HUES64 (cell line): ENCODE measurements at regions not wholly inside any gene's neighbourhood (a gene's known extent, or its start where the extent isn't known, plus 50 kb on each side); places are given as distances from the start of the nearest gene placed in this dataset.

ENCODE experiments used
- H3K27ac ChIP-seq: 2 replicates; pipeline ENCODE4 v1.7.0; 2013; ENCODE audit warnings: low read depth, low read length, inconsistent platforms
- H3K27me3 ChIP-seq: 2 replicates; pipeline ENCODE4 v1.6.1; 2013; ENCODE audit warnings: mild to moderate bottlenecking, low read length; ENCODE audit not compliant: insufficient read depth
- H3K36me3 ChIP-seq: 2 replicates; pipeline ENCODE4 v1.6.1; 2013; ENCODE audit warnings: mild to moderate bottlenecking, low read length; ENCODE audit not compliant: insufficient read depth
- H3K4me1 ChIP-seq: 2 replicates; pipeline ENCODE4 v1.6.1; 2013; ENCODE audit warnings: mild to moderate bottlenecking, low read length, moderate library complexity; ENCODE audit not compliant: insufficient read depth
- H3K4me3 ChIP-seq: 2 replicates; pipeline ENCODE4 v1.5.1; 2013; ENCODE audit warnings: mild to moderate bottlenecking, low read length, moderate library complexity
- H3K9ac ChIP-seq: 2 replicates; pipeline ENCODE4 v1.6.1; 2013; ENCODE audit warnings: mild to moderate bottlenecking, low read depth, low read length
- H3K9me3 ChIP-seq: 2 replicates; pipeline ENCODE4 v1.6.1; 2013; ENCODE audit warnings: low read depth, low read length; ENCODE audit not compliant: insufficient read depth
- WGBS: fragments of 150-250, 120-280 bp; methylation state at CpG from one replicate; pipeline ENCODE4 v1.1.7; 2013; ENCODE audit warnings: missing lambda C conversion rate; 5-methylcytosine and 5-hydroxymethylcytosine counted together

DNA sequence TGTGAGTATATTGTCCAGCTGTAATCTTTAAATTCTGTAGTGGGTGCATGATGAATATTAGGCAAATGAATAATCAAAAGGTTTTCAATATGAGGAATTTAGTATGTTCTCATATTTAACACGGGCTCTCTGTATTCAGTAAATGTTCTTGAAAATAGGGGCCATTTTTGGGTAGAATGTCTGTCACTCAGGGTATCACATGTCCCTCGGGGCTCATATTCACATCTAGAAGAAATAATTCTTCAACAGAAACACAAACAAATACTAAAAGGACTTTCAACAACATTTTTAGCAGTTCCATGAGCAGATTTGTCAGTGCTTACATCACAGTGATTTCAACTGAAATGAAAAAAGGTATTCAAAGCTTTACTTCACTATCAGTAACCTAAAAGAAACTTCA is 1388.4 kb upstream of the MIR17HG start:
- Histone ChIP-seq H3K36me3 (no peaks in the 10 kb centered on the region), H3K9me3 (no peaks in the 10 kb centered on the region), H3K27me3 (no peaks in the 10 kb centered on the region), H3K9ac (no peak overlapping the region), H3K4me3 (no peak overlapping the region), H3K4me1 (no peaks in the 10 kb centered on the region), H3K27ac (no peak overlapping the region)
- WGBS: 94% methylated on average over 2 of the region's 2 CpGs

DNA sequence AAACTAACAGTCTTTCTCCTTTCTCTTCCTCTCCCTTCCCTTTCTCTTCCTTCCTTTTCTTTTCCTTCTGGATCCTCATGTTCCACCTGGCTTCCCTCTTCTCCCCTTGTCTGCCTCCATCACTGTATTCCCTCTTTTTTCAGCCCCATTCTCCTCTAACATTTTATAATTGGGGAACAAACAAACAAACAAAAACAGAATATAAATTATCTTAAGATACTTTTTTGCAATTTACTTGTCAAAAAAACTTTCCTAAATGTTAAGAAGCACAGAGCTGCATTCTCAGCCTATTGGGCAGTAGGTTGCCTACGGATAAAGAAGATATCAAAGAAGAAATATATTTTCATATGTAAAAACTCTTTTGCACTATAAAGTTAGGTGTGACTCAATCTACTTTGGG is 1382.2 kb upstream of the MIR17HG start:
- 100% methylated on average over 1 of the region's 1 CpG for WGBS
- no peaks in the 10 kb centered on the region for H3K36me3 ChIP-seq

DNA sequence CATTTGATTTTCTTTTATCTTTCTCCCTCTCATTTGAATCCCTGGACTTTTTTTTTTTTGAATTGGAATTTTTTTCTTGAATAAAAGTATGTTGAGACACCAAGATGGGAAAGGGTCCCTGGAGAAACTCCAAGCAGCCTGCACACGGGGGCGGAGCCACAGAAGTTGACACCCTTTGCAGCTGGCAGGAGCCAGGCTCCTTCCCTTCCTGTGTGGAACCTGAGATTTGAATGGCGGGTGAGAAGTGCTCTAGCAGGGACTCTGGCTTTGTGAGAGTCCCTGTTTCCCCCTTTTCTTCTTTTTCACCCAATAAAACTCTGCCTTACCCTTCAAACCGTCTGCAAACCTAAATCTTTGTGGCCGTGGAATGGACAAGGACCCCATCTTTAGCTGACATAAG is 1381.0 kb upstream of the MIR17HG start:
- 95% methylated on average over 5 of the region's 5 CpGs for WGBS
- Histone ChIP-seq H3K27ac (no peak overlapping the region), H3K4me1 (no peaks in the 10 kb centered on the region), H3K9me3 (no peaks in the 10 kb centered on the region), H3K4me3 (no peak overlapping the region), H3K9ac (no peak overlapping the region), H3K36me3 (no peaks in the 10 kb centered on the region), H3K27me3 (no peaks in the 10 kb centered on the region; the same call in 1 of the 2 replicates)

More for the DNA sequence above, 1382.2 kb upstream of the MIR17HG start:
- Histone ChIP-seq H3K4me1 (no peaks in the 10 kb centered on the region), H3K4me3 (no peak overlapping the region), H3K27ac (no peak overlapping the region), H3K9ac (no peak overlapping the region), H3K9me3 (no peaks in the 10 kb centered on the region), H3K27me3 (no peaks in the 10 kb centered on the region; the same call in 1 of the 2 replicates)

DNA sequence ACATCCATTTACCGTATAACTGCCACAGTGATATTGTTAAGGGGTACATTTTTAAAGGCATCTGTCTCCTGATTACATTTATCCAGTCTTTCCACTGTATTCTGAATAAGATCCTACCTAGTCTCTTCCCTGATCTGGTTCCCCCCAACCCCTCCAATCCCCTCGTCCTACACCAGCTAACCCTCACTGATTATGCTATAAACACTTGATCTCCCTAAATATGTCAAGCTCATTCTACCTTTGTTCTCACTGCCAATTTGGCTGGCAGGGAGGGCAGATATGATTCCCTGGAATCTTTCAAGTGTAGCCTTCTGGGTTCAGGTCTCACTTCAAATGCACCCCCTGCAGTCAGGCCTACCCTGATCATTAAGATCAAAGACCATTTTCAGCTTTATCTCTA is 1379.8 kb upstream of the MIR17HG start:
- no peaks in the 10 kb centered on the region for H3K4me1 ChIP-seq
- no peak overlapping the region for H3K27ac ChIP-seq
- H3K9me3 ChIP-seq: no peaks in the 10 kb centered on the region
- H3K9ac ChIP-seq: no peak overlapping the region
- no peak overlapping the region for H3K4me3 ChIP-seq
- 85% methylated on average over 1 of the region's 2 CpGs for WGBS
- no peaks in the 10 kb centered on the region; the same call in 1 of the 2 replicates for H3K27me3 ChIP-seq
- H3K36me3 ChIP-seq: no peaks in the 10 kb centered on the region

DNA sequence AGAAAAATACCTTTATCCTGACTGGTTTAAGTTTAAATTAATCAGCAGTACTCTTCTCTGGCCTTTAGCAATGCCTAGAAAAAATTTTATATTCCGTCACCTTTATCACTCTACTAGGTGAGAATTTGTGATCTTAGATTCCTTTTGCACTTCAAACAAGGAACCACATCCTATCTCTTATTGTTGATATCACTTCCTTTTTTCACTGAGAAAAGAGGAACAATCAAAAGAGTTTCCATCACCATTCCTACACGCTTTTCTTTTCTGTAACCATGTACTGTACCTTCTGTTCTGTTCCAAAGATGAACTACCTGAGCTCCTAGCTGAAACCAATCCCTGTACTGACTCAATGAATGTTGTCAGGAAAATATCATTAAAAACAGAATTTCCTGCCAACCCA is 1379.0 kb upstream of the MIR17HG start:
- Histone ChIP-seq H3K9me3 (no peaks in the 10 kb centered on the region), H3K4me3 (no peak overlapping the region), H3K27ac (no peak overlapping the region), H3K36me3 (no peaks in the 10 kb centered on the region), H3K4me1 (no peaks in the 10 kb centered on the region), H3K27me3 (no peaks in the 10 kb centered on the region; the same call in 1 of the 2 replicates), H3K9ac (no peak overlapping the region)
- WGBS: 50% methylated on average over 2 of the region's 2 CpGs

DNA sequence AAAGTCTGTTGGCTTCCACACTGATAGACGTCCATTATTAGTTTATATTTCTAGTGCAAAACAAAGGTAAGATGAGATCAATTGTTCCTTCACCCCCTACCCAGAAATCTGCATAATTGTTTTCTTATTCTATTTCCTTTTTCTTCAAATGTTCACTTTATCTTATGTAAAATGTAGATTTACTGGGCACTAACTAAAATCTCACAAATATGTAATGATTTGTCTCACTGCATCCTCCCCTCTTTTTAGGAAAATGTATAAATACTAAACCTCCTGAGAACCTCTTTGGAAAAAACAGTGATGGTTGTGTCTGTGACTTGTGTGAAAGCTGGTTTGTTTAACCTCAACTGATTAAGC is 1377.2 kb upstream of the MIR17HG start:
- H3K27ac ChIP-seq: no peak overlapping the region
- no peaks in the 10 kb centered on the region for H3K4me1 ChIP-seq
- no peaks in the 10 kb centered on the region for H3K9me3 ChIP-seq
- H3K4me3 ChIP-seq: no peak overlapping the region
- H3K36me3 ChIP-seq: no peaks in the 10 kb centered on the region
- H3K9ac ChIP-seq: no peak overlapping the region
- WGBS: 100% methylated on average over 1 of the region's 1 CpG
- no peaks in the 10 kb centered on the region; the same call in 1 of the 2 replicates for H3K27me3 ChIP-seq

DNA sequence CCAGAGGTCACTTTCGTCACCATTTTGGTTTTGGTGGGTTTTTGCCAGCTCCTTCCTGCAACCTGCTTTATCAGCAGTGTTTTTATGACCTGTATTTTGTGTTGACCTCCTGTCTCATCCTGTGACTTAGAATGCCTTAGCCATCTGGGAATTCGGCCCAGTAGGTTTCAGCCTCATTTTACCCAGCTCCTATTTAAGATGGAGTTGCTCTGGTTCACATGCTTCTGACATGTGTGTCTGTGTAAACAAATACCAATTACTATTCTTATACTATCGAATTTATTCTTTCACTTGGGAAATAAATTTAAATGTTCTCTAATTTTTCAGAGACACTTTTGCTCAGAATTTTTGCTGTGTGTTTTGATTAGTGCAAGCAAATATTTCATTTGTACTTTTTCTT is 1370.3 kb upstream of the MIR17HG start:
- H3K36me3 ChIP-seq: no peaks in the 10 kb centered on the region
- no peak overlapping the region for H3K4me3 ChIP-seq
- H3K27me3 ChIP-seq: no peaks in the 10 kb centered on the region
- H3K9me3 ChIP-seq: no peaks in the 10 kb centered on the region
- H3K27ac ChIP-seq: no peak overlapping the region
- H3K4me1 ChIP-seq: no peaks in the 10 kb centered on the region; the same call in 1 of the 2 replicates
- H3K9ac ChIP-seq: no peak overlapping the region
- WGBS: 95% methylated on average over 2 of the region's 3 CpGs

DNA sequence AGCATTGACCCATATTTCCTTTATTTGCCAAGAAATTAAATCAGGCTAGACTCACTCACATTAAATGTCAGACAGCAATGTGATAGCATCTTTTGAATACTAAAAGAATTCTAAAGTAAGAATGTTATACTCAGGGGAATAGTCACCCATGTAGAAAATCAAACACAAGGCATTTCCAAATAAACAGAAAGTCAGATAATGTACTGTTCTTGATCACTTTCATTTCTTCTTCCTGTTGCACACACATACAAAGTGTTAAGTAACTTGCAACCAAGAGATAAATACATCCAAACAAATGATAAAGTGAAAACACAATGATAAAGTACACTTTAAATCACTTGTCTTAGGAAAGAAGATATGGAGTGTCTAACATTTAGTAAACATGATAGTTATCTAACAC is 1366.6 kb upstream of the MIR17HG start:
- Histone ChIP-seq H3K36me3 (no peaks in the 10 kb centered on the region), H3K27ac (no peak overlapping the region), H3K4me1 (no peaks in the 10 kb centered on the region; the same call in 1 of the 2 replicates), H3K4me3 (no peak overlapping the region), H3K27me3 (no peaks in the 10 kb centered on the region), H3K9ac (no peak overlapping the region), H3K9me3 (no peaks in the 10 kb centered on the region)

DNA sequence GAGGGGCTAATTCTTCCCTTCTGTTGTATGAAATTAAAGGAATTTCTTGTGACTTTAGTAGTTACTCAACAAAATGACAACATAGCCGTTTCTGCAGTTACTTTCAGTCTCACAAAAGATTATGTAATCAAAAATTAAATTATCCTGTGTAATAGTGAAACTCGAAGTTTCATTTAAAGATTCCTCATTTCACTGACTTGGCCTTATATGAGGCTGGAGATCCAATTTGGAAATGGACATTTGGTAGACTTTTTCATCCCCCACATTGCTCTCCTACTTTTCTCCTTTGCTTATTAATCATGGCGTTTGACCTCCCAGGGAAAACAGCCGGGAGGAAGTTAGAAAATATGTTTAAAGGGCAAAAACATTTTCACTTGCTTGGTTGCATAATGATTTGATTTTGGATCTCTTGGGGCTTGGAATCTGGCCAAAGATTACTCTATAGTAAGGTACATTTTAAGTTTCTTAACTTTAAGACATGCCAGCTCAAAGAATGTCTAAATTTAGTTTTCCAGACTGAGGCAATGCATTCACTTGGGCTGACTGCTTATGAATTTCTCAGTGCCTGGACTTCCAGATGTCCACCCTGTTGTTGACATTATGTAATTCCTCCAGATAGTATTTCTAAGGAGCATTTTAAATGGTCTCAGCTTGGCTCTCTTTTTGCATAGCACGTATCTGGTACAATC is 1364.9 kb upstream of the MIR17HG start:
- H3K36me3 ChIP-seq: no peaks in the 10 kb centered on the region
- no peaks in the 10 kb centered on the region for H3K4me1 ChIP-seq
- no peak overlapping the region for H3K9ac ChIP-seq
- WGBS: 100% methylated on average over 2 of the region's 5 CpGs
- no peak overlapping the region for H3K27ac ChIP-seq
- no peaks in the 10 kb centered on the region for H3K9me3 ChIP-seq
- H3K27me3 ChIP-seq: no peaks in the 10 kb centered on the region
- no peak overlapping the region for H3K4me3 ChIP-seq

DNA sequence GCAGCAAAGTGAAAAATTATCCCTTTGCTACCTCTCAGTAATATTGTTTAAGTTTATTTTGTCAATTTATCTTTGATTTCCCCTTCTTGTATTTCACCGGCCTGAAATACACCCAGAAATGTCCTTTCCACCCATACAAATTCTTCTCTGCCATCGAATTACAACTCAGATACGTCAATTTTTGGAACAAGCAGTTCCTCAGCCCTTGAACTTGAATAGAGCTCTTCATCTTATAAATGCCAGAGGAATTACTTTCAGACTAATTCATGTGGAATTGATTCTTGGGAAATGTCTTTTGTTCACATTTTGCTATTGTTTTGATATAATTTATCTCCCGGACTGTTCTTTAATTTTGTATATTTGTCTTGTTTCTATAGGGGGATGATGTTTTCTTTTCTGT is 1359.3 kb upstream of the MIR17HG start:
- H3K4me1 ChIP-seq: no peaks in the 10 kb centered on the region
- no peaks in the 10 kb centered on the region for H3K9me3 ChIP-seq
- H3K27me3 ChIP-seq: no peaks in the 10 kb centered on the region
- H3K9ac ChIP-seq: no peak overlapping the region
- H3K36me3 ChIP-seq: no peaks in the 10 kb centered on the region
- no peak overlapping the region for H3K4me3 ChIP-seq
- 93% methylated on average over 4 of the region's 4 CpGs for WGBS
- no peak overlapping the region for H3K27ac ChIP-seq

DNA sequence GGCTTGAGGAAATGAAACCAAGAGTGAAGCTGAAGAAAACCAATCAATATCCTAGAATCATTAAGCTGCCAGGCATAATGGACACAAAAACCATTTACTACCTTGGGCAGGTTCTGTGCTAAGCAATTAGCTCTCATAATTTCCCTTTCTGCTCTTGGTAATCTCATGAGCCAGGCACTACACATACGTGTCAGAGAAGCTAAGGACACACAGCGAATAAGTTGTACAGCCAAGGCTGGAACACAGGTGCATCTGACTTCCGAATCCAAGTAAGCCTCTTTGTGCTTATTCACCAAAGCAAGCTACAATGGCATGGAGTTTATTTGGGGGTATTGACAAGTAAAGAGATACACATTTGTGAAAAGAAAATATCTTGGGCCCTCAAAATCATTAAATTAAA is 1343.9 kb upstream of the MIR17HG start:
- 97% methylated on average over 3 of the region's 3 CpGs for WGBS
- H3K9ac ChIP-seq: no peak overlapping the region
- peaks cover 6% of the 10 kb centered on the region; the same call in 1 of the 2 replicates for H3K9me3 ChIP-seq

DNA sequence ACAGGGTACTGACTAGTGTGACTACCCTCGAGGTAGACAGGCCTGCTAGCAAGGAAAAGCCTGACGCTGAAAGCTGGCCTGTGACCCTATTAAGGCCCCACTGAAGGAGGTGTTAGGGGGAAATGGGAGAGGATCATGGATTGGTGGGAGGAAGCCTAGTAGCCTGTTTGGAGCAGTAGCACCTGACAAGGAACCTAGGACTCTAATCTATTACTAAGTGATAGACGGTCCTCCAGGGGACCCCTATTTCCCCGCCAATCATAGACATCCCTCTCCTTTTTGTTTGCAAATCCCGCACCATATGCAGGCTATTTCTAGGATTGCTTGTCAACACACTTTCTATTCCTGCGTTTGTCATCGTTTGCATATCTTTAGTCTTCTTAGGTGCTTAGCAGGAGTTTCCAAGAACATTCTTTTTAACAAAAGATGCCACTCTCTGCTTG is 1338.8 kb upstream of the MIR17HG start:
- Histone ChIP-seq H3K27me3 (no peaks in the 10 kb centered on the region; the same call in 1 of the 2 replicates), H3K4me3 (0 out of 2 replicates have a peak overlapping the region, but pooled peaks have one; percentile 17), H3K9ac (no peak overlapping the region), H3K4me1 (peaks cover 27% of the 10 kb centered on the region), H3K9me3 (no peaks in the 10 kb centered on the region), H3K27ac (peak overlapping the region; percentile 58; the same call in 1 of the 2 replicates), H3K36me3 (no peaks in the 10 kb centered on the region)
- WGBS: 15% methylated on average over 7 of the region's 7 CpGs

More for the DNA sequence above, 1343.9 kb upstream of the MIR17HG start:
- Histone ChIP-seq H3K27ac (no peak overlapping the region), H3K36me3 (no peaks in the 10 kb centered on the region), H3K27me3 (no peaks in the 10 kb centered on the region), H3K4me3 (no peak overlapping the region), H3K4me1 (peaks cover 18% of the 10 kb centered on the region)
